WTC11 (cell line): ENCODE measurements at regions not wholly inside any gene's neighbourhood (a gene's known extent, or its start where the extent isn't known, plus 50 kb on each side); places are given as distances from the start of the nearest gene placed in this dataset.

Experiments used
- CREB1 ChIP-seq: sonication (generic); formaldehyde crosslinking; IDR thresholded peaks from 2 replicates; pipeline ENCODE4 v1.8.0; 2023; ENCODE audit warnings: mild to moderate bottlenecking, missing genetic modification reagents
- FOXK1 ChIP-seq: sonication (generic); formaldehyde crosslinking; IDR thresholded peaks from 2 replicates; pipeline ENCODE4 v1.8.0; 2022; ENCODE audit warnings: mild to moderate bottlenecking, moderate library complexity, missing genetic modification reagents
- GTF2I ChIP-seq: fragments of 250-450 bp; sonication (Bioruptor Pico); conservative IDR thresholded peaks from 2 replicates; pipeline ENCODE4 v1.4.0; 2021; ENCODE audit warnings: mild to moderate bottlenecking
- NR1H2 ChIP-seq: sonication (generic); formaldehyde crosslinking; IDR thresholded peaks from 2 replicates; pipeline ENCODE4 v1.9.0; 2021; ENCODE audit warnings: mild to moderate bottlenecking, moderate library complexity, missing genetic modification reagents
- SP1 ChIP-seq: sonication (generic); formaldehyde crosslinking; conservative IDR thresholded peaks from 2 replicates; pipeline ENCODE4 v1.8.1; 2022; ENCODE audit warnings: missing genetic modification reagents
- TEAD4 ChIP-seq: sonication (generic); formaldehyde crosslinking; IDR thresholded peaks from 2 replicates; pipeline ENCODE4 v1.8.0; 2022; ENCODE audit warnings: mild to moderate bottlenecking, missing genetic modification reagents
- TF ChIP-seq, protein P1 (sequence below): fragments of 200-600 bp; IDR thresholded peaks from 2 replicates; pipeline ENCODE4 v1.8.0; 2022; ENCODE audit warnings: antibody characterized with exemption
- TF ChIP-seq, protein P2 (sequence below): sonication (generic); formaldehyde crosslinking; conservative IDR thresholded peaks from 2 replicates; pipeline ENCODE4 v1.8.1; 2023; ENCODE audit warnings: mild to moderate bottlenecking, low read depth, missing genetic modification reagents, moderate library complexity

DNA sequence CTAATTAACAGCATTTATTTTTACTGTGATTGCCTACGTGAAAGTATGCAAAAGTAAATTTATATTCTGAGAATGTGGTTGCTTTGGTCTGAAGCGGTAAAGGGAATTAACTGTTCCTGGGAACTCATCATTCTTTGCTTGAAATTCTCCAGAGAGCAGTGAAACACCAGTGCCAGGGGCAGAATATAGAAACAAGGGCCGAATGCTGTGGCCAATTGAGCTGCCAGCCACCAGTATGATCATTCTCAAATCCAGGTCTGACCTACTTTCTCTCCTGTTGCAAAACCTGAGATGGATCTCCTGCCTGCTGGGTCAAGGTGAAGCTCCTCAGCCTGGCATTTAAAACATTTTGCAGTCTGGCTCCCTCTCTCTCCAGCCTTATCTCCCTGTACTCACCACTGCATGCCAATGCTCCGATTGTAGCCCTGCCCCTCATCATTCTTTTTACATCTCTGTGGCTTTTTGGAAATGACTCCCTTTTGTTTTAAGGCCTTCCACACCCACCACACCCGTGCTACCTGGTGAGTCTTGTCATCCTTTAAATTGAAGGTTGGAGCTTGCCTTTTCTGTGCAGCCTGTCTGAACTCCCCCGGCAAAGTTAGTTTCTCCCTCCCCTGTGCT is 94.5 kb upstream of the TMEM178A start:
- TF ChIP-seq, protein P1, sequence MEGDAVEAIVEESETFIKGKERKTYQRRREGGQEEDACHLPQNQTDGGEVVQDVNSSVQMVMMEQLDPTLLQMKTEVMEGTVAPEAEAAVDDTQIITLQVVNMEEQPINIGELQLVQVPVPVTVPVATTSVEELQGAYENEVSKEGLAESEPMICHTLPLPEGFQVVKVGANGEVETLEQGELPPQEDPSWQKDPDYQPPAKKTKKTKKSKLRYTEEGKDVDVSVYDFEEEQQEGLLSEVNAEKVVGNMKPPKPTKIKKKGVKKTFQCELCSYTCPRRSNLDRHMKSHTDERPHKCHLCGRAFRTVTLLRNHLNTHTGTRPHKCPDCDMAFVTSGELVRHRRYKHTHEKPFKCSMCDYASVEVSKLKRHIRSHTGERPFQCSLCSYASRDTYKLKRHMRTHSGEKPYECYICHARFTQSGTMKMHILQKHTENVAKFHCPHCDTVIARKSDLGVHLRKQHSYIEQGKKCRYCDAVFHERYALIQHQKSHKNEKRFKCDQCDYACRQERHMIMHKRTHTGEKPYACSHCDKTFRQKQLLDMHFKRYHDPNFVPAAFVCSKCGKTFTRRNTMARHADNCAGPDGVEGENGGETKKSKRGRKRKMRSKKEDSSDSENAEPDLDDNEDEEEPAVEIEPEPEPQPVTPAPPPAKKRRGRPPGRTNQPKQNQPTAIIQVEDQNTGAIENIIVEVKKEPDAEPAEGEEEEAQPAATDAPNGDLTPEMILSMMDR: no peak
- no peak for TF ChIP-seq FOXK1 (CRISPR knock-in tag)
- no peak for TF ChIP-seq SP1 (CRISPR knock-in tag)
- TF ChIP-seq NR1H2: no peak
- no peak for TF ChIP-seq GTF2I (CRISPR knock-in tag)
- TF ChIP-seq, protein P2, sequence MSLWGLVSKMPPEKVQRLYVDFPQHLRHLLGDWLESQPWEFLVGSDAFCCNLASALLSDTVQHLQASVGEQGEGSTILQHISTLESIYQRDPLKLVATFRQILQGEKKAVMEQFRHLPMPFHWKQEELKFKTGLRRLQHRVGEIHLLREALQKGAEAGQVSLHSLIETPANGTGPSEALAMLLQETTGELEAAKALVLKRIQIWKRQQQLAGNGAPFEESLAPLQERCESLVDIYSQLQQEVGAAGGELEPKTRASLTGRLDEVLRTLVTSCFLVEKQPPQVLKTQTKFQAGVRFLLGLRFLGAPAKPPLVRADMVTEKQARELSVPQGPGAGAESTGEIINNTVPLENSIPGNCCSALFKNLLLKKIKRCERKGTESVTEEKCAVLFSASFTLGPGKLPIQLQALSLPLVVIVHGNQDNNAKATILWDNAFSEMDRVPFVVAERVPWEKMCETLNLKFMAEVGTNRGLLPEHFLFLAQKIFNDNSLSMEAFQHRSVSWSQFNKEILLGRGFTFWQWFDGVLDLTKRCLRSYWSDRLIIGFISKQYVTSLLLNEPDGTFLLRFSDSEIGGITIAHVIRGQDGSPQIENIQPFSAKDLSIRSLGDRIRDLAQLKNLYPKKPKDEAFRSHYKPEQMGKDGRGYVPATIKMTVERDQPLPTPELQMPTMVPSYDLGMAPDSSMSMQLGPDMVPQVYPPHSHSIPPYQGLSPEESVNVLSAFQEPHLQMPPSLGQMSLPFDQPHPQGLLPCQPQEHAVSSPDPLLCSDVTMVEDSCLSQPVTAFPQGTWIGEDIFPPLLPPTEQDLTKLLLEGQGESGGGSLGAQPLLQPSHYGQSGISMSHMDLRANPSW (CRISPR knock-in tag): no peak
- no peak for TF ChIP-seq TEAD4 (CRISPR knock-in tag)
- no peak for TF ChIP-seq CREB1 (CRISPR knock-in tag)
